SIG-M5 (cell line): ENCODE measurements at regions not wholly inside any gene's neighbourhood (a gene's known extent, or its start where the extent isn't known, plus 50 kb on each side); places are given as distances from the start of the nearest gene placed in this dataset.

Source experiments
- DNase-seq: peaks from one replicate; lab custom pipeline; 2025; lab: John Stamatoyannopoulos, UW

DNA sequence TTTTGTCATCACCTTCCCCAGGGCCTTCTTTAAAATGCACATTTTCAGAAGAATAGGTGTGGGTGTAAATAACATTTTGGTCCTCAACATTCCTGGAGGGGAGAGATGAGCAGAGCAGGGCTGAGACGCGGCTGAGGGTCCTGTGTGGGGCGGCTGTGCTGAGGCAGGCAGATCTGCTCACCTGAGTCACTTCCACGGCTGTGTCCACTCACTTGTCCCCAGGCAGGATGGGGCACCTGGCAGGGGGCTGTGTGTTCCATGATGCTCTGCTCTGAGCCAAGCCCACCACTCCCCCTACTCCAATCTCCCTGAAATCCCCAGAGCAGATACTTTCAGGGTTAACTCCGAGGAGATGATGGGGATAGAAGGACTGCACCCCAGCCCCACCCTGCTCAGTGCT, 93.8 kb downstream of the GLRX3 start:
- DNase-seq, result no peak

DNA sequence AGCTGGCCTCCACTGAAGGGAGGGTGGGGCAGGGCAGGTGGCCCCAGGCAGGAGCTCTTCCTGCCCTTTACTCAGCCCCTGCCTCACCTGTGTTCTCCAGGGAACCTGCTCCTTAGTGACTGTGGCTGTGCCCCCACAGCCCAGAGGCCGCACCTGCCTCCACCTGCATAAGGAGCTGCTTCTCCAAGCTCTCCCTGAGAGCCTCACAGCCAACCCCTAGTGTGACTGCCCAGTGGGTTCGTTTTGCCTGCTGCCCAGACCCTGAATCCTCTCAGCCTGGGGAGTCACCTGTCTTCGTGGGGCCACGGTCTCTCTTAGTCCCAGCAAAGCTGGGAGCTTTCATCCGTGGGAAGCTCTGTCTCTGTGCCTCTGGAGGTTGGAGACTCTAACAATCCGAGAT, 94.4 kb downstream of the GLRX3 start:
- DNase-seq, result no peak

DNA sequence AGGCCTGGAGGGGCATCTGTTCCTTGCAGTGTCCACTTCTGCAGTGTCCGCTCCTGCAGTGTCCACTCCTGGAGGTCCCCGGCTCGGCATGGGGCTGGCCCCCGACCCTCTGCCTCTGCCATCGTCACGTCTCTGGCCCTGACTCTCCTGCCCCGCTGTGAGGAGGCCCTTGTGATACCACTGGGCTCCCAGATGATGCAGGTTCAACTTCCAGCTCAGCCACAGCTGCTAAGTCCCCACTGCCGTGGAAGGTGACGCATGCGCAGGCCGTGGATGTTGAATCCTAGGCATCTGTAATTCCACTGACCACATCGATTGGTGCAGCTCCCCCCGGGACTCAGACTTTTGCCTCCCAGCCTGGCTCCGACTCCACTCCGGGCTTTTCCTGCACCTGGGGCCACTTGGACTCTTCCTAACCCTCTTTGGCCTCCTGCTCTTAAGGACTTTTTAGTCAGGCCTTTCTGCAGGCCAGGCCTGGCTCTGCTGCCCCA, 95.1 kb downstream of the GLRX3 start:
- DNase-seq, result no peak

DNA sequence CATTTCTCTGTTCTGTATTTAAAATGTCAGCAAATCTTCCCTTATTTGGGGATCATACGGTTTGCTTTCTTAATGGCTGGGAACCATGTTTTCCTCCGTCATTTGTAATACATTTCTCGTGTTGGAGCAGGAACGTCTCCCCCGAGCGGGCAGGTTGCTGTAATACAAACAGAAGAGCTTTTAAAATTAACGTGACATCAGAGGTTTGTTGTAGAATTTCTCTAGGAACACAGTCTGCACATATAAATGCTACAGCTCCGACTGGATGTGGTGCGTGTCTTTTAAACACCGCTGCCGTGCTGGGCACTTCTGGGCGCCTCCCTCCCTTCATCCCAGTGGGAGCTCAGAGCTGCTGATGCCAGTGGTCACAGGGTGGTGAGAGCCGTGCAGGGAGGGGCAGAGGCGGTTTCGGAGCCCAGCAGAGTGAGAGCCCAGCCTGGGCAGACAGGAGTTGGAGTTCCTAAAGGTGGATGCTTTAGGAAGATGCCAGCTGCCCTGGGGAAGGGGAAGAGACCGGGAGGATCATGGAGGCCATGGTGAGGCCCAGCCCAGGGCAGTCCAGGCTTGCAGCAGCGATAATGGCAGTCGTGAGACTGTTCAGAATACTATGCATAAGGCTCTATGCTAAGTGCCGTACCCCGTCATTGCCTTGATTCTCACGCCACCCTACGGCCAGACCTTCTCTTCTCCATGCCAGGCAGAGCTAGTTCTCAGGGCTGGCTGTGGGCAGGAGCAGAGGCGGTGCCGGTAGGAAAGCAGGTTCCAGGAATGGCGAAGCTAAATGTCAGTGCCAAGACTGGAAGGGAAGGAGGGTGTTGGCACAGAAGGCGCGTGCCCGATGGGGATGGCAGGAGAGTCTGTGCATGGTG, 96.2 kb downstream of the GLRX3 start:
- DNase-seq, result no peak

DNA sequence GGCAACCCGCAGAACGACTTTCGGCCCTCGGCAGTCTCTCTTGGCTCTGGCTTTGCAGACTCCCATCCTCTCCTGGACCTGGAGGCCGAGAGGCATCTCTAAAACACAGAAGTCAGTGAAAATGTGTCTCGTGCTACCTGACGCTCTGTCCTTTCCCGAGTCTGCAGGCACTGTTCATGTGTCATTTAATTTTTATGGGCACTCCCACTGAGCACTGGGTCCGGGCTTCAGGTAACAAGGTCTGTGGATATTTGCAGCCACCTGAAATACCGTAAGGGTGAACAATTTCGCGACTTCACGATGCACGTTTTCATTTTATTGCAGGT, 96.8 kb downstream of the GLRX3 start:
- no peak for DNase-seq

DNA sequence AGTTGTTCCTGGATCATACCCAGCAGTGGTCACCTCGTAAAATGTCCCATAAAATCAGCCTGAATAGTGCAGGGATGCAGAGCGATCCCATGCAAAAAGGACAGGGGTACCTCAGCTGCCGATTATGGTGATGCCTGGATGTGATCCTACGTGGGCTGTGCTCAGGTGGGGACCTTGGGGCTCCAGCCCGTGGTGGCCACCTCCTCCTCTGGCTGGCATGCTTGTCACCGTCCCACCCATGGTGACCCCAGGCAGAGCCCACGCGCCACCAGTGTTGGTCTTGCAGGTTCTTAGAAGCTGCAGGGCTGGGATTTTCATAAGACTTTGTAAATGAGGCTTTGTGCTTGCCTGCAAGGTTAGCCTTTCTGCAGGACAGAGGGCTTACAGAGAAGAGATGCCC, 97.2 kb downstream of the GLRX3 start:
- no peak for DNase-seq

DNA sequence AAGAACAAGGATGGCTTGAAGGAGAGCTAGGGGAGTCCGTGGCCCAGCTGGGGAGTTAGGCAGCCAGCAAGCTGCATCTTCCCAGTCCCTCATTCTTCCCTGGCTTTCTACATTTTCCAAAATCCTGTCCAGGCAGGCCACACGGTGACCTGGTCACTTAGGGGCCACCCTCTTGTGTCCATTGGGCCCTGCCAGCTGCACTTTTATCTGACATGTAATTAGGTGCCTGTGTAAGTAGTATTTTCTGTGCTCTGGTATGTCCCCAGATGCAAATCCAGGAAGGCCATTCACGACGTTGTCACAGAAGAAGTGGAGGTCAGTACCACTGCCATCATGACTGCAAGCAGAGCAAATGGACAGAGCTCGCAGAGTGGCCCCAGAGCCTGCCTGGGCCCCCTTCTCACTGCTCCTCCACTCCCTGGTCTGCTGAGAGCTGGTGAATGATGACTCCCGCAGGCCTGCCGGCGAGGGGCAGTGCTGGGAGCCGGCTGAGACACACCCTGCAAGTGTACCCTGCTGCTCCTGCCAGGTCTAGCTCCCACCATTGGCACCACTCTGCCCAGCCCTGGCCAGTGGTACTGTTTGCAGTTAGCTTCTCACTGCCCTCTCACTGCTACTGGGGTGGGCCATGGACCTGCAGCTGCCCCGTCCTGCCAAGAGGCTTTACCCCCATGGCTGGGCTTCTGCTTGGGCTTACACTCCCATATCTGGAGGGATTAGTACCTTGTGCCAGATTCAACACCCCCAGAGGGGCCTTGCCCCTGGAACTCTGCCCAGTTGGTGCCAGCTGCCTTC, 98.2 kb downstream of the GLRX3 start:
- DNase-seq, result no peak

DNA sequence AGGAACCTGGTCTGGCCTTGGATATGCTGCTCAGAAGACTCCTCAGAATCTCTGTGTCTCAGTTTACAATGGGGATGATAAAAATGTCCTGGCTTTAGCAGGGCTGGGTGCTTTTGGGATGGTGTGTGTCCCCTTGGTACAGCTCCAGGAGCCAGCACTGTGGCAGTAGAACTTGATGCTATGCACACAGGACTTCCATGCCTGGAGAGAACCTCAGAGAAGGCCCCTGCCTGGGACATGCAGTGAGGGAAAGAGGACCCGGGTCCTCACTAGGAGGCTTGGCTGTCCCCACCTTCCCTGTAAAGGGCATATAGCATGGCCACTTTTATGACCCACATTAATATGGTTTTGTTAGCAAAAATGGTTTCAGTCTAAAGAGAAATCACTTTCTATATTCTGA, 100.5 kb downstream of the GLRX3 start:
- no peak for DNase-seq

DNA sequence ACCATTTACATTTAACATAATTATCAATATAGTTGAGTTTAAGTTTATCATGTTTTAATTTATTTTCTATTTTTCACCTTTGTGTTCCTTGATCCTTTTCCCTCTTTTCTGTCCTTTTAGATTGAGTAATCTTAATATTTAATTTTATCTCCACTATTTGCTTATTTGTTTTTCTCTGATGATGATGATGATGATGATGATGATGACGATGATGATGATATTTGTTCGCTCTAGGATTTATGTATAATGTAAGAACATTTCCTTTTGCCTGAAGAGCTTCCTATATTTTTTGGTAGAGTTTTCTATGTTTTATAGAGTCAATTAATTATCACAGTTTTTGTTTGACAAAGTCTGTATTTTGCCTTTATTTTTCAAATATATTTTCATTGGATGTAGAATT, 104.2 kb downstream of the GLRX3 start:
- no peak for DNase-seq

DNA sequence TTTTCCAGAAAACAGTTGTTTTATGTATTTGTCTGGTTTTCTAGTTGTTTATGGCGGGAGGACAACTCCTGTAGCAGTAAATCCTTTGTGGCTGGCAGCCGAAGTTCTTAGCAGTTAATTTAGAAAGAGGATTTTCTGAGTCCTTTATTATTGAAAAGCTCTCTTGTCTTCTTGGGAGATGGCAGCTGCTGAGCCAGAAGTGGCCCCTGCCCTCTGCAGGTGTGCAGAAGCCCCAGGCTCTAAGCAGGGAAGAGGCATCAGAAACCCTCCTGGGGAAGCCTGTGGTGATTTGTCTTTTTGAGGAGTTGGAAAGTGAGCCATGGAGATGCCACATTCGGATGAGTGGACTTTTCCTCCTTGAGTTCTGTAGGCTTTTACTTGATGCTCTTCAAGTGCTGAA, 106.3 kb downstream of the GLRX3 start:
- no peak for DNase-seq

DNA sequence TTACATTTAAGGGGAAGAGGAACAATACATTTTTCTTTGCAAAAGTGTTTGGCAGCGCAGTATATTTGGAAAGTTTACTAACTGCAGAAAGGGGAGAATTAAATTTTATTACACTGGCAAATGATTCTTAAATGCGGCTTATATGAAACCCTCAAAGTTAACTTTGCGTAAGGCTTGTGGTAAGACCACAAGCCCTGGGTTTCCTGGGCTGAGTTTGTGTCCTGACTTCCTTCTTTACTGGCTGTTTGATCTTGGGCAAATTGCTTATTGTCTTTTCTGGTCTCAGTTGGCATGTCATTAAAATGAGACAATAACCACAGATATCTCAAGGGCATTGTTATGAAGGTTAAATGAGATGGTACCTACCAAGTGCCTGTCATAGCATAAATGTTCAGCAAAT, 106.8 kb downstream of the GLRX3 start:
- DNase-seq, result no peak

DNA sequence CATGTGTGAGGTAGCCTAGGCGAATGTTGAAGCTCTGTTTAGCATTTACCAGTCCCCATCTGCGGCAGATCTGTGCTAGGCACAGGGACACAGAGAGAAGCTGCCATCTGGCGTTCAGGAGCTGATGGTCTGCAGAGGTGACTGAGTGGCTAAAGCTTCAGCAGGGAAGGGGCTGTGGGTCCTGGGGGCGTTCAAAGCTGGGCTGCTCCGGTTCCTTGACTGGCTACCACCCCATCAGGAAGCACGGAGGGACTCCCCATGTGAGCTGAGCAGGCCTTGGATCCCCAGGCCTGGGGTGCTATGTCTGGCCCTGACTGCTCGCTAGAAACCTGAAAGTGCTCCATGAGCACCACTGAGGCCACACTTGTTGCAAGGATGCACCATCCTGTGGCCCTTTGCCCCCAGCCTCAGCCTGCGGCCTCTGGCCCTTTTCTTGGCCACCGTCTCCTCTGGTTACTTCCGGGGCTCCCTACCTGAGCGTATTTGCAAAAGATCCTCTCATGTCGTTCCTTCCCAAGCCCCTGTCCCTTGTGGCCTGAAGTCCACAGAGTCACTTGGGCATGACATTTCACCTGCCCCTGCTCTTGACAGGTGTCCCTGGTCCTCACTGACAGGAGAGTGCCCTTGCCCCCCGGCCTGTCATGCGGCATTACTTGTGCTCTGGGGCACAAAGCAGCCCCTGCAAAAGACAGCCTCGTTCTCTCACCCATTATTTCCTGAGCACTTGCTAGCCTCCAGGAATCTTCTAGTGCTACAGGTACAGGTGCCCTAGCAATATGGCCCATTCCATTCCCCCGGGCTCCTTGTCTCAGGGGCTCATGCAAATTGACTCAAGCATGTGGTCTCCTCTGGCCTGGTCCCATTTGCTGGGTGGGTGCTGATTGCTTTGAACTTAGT, 108.1 kb downstream of the GLRX3 start:
- DNase-seq, result no peak

DNA sequence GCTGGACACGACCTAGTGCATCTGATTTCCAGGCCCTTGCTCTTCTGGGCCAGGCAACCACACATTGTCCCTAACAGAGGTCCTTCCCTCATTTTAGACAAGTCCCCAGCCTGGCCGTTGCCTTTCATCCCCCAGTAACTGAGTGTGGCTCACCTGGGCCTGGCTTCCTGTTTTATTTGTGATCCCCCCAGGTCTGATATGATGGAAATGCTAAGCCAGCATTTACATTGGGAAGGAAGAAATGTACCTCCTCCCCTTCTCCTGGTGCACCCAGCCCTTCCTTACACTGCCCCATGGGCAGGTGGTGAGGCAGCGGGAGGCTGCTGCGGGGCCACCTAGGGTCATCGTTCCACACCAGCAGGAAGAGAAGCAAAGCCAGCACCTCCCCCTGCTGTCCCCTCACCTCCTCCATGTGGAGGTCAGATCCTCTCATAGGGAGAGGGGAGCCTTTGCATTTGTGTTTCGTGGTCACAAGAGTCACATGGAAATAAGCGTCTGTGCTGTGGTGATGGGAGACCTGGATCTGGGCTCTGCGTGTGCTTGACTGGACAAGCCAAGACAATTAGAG, 108.8 kb downstream of the GLRX3 start:
- no peak for DNase-seq

DNA sequence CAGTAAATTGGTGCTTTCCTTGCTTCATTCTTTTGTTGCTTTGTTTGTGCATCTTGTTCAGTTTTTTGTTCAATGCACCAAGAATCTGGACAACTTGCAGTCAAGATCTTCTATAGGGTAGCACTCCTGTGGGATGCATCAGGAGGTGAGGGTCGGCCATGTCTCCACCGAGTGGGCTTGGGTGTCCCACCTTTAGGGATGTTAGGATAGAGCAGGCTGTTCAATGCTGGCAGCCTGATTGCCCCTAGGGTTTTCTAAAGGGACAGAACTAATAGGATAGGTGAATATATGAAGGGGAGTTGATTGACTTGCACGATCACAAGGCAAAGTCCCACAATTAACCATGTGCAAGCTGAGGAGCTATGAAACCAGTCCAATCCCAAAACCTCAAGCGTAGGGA, 109.9 kb downstream of the GLRX3 start:
- no peak for DNase-seq

DNA sequence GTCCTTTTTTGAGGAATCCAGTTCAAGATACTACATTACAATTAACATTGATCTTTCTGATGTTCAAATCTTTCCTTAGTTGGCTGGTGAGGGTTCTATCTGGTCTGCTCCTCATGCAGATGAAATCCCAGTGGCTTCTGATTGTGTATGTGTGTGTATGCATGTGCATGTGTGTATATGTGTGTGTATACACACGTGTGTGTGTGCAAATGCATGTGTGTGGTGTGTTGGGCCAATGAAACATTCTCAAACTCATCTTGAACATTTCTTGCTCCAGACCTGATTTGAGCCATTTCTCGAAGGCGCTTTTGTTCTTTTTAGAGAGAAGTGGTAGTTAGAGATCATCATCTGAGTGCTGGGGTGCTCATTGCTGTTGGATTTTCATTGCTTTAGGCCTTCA, 113.9 kb downstream of the GLRX3 start:
- DNase-seq, result no peak

DNA sequence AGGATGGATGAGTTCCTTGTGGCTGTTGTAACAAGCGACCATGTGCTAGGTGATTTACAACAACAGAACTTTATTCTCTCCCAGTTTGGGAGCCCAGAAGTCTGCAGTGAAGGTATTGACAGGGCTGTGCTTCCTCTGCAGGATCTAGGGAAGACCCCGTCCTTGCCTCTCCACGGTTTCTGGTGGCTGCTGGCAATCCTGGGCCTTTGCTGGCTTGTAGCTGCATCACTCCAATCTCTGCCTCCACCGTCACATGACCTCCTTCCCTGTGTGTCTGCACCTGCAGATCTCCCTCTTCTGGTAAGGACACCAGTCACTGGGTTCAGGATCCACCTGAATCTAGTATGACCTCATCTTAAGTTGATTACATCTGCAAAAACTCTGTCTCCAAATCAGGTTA, 115.6 kb downstream of the GLRX3 start:
- DNase-seq, result no peak

DNA sequence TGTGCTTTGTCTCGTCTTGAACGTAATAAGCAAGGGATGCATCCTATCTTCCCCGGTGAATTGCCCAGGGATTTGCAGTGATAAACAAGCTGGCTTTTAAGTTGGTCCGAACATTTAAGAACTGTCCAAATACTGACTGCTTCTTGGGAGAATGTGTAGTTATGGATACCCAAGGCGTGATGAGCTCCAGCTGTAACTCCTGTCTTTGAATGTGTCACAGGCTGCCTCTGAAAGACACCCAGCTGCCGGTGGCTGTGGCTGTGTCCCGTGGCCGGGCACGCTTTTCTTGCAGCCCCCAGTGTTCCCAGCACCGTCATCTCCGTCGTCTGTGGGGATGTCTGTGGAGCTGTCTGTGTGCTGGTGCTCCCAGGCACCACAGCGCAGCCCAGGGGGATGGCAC, 118.1 kb downstream of the GLRX3 start:
- DNase-seq, result no peak

DNA sequence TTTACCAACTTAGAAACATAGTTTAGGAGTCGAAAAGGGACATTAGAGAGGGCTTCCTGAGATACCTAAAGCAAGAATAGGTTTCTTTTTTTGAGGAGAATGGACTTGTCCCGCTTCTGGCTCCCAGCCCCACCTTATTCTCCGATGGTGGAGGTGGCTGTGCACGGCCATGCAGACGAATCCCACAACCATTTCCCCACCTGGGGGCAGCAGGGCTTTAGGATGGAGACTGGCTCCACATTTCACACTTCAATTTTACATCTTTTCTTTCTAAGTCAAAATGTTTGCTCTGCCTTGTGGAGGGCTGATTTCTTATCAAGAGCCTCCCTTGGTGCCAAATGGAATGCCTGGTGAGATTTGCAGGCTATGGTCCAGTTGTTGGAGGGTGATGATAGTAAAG, 118.5 kb downstream of the GLRX3 start:
- no peak for DNase-seq

DNA sequence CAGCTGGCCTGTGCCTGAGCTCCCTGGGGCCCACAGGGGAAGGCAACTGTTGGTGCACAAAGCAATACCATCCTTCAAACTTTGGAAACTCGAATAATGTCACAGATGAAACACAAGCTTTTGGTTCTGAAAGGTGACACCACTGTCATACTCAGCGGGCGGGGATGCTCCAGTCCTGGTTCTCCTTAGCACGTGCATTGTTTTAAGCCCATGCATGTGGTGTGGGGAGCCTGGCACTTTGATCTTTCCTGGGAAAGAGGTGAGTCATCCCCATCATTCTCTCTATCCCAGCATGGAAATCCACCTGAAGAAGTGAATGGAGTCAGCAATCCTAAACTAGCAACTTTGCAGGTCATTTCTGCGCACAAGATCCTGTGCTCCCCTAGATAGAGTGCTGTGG, 119.6 kb downstream of the GLRX3 start:
- no peak for DNase-seq

DNA sequence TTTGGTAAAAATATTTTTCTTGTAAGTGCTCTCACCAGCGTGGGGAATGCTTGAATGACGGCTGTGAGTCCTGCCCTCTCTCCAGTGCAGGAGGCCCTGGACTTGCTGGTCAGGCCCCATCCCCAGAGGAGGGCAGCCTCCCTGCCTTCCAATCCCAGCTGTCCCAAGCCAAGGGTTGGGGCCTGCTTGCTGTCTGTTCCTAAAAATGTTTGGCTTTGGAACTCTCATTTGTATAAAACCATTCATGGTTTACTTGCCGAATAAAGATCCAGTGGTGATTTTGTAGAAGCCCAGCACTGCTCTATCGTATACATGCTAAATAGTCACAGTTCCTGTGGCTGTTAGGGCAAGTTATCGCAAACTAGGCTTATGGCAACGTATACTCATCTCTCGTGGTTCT, 121.7 kb downstream of the GLRX3 start:
- no peak for DNase-seq

DNA sequence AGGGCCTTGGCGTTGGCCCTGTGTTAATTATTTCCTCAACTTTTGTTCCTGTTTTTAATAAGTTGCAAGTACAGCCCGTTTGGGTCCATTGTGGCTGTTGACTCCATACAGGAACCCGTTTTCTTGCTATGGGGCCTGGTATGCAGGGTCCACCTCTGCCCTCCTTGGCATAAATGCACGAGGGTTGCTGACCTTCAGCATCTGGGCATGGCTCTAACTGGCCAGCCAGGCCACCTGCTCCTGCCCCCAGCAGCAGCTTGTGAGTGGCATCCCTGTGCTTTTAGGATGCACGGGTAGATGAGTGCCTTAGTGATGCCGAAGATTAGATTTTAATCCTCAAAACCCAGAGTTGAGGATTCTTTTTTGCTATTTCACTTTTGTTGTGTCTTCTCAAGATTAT, 123.2 kb downstream of the GLRX3 start:
- no peak for DNase-seq

DNA sequence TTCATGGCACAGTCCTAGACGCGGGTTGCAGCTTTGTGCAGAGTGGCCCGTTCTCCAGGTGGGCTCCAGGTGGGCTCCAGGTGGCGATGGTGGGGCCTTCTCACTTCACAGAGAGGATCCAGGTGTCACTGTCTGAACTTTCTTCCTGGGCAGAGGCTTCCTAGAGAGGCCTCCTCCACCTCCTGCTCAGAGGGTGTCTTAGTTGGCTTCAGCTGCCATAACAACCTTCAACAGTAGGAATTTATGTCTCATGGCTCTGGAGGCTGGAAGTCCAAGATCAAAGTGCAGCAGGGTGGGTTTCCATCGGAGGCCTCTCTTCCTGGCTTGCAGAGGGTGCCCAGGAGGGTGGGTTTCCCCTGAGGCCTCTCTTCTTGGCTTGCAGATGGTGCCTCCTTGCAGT, 125.1 kb downstream of the GLRX3 start:
- DNase-seq, result no peak
